ENCODE measurements at regions not wholly inside any gene's neighbourhood (a gene's known extent, or its start where the extent isn't known, plus 50 kb on each side); places are given as distances from the start of the nearest gene placed in this dataset.

DNA sequence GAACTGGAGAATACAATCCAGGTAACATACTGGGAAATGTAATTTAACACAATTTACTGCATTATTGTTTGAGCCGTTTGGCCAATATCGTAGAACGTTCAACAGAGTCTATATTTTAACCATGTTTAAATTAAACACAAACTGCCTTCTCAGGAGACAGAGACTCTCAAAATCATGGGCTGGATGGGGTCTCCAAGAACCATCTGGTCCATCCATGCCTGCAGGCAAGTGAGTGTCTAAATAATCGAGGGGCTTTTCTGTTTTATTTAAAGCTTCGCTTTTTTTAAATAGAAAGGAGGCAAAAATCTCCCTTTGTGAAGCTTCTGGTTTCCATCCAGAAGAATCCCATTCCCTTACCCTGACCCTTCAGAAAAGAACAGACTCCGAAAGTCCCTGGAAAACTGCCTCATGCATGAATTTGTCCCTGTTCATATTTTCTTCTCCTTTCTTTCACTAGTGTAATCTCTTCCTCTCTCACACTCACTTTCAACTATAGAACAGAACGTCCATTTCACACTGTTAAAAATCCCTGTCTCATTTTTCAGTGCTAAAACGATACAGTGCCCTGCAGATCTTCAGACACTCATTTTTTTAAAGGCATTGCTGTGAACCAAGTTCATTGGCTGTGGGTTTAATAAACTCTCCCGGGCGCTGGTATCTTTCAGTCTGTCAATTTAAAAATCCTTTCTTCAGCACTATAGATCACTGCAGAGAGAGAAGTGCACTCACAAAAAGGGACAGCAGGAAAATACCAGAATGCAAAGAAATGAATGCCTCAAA lies 111.4 kb upstream of the TOM1L1 start:
- no peaks in the 10 kb centered on the region for H3K4me1 Mint-ChIP-seq (ENCODE audit: low read depth)
- H3K27ac Mint-ChIP-seq = no peak overlapping the region
- H3K4me3 Mint-ChIP-seq = no peak overlapping the region
- H3K9me3 Mint-ChIP-seq = no peaks in the 10 kb centered on the region
- H3K36me3 Mint-ChIP-seq (ENCODE audit: low read depth) = no peaks in the 10 kb centered on the region
- H3K27me3 Mint-ChIP-seq (ENCODE audit: low read depth) = no peaks in the 10 kb centered on the region
- no peak for DNase-seq (ENCODE audit: low spot score)

DNA sequence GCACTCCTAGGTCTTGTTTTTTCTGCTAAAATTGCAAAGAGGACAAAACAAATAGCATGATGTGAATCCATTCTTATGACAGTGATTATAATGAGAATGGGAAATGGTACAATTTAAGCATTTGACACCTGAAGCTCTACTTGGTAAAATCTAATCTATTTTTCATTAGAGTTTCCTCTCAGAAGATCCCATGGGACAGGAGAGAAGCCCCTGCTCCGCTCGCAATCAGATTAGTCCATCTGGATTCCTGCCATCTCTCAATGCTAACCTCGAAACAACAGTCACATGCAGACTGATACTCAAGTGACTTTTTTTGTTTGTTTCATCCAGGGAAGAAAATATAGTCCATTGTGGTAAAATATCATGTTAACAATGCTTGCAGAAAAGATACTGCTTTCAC lies 107.4 kb upstream of the TOM1L1 start:
- H3K4me3 Mint-ChIP-seq = no peak overlapping the region
- H3K36me3 Mint-ChIP-seq (ENCODE audit: low read depth) = no peaks in the 10 kb centered on the region
- H3K9me3 Mint-ChIP-seq = no peaks in the 10 kb centered on the region
- H3K27ac Mint-ChIP-seq = no peak overlapping the region
- no peak for DNase-seq (ENCODE audit: low spot score)
- no peaks in the 10 kb centered on the region for H3K4me1 Mint-ChIP-seq (ENCODE audit: low read depth)
- H3K27me3 Mint-ChIP-seq (ENCODE audit: low read depth) = no peaks in the 10 kb centered on the region

- DNase-seq (ENCODE audit: low spot score) = no peak
- Mint-ChIP-seq H3K27ac (no peak overlapping the region), H3K36me3 (ENCODE audit: low read depth) (no peaks in the 10 kb centered on the region), H3K9me3 (peaks cover 2% of the 10 kb centered on the region), H3K4me1 (ENCODE audit: low read depth) (no peaks in the 10 kb centered on the region), H3K27me3 (ENCODE audit: low read depth) (no peaks in the 10 kb centered on the region), H3K4me3 (no peak overlapping the region)
Measured at GRCh38 chr17:54795046-54795445, 105.6 kb upstream of the TOM1L1 start.

DNA sequence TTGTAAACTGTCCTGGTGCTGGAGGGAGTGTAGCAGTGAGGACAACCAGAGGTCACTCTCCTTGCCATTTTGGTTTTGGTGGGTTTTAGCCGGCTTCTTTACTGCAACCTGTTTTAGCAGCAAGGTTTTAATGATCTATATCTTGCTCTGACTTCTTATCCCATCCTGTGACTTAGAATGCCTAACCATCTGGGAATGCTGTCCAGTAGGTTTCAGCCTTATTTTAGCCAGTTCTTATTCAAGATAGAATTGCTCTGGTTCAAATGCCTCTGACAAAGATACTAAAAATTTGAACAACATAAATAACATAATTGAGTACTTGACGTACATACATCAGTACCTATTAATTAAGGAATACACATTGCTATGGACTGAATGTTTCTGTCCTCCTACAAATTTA lies 93.3 kb upstream of the TOM1L1 start:
- no peak for DNase-seq (ENCODE audit: low spot score)
- H3K4me1 Mint-ChIP-seq (ENCODE audit: low read depth) = no peaks in the 10 kb centered on the region
- H3K27me3 Mint-ChIP-seq (ENCODE audit: low read depth) = no peaks in the 10 kb centered on the region
- H3K4me3 Mint-ChIP-seq = no peak overlapping the region
- H3K36me3 Mint-ChIP-seq (ENCODE audit: low read depth) = no peaks in the 10 kb centered on the region
- no peak overlapping the region for H3K27ac Mint-ChIP-seq
- no peaks in the 10 kb centered on the region for H3K9me3 Mint-ChIP-seq

DNA sequence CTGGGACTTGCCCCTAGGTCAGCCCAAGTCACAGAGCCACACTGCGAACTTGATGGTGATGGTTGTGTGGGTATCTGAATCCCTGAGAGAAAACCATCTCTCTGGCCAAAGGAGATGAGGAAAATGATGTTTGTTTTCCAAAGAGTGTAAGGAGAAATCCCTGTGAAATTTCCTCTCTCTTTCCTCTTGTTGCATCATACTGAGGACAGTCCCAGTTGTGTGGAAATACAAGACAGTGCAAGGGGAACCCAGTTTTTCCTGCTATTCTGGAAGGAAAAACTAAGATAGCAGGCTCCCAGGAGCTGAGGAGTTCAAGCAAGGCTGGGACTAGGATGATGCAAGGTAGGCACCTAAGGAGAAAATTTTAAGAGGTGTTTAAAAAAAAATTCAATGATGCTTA lies 86.8 kb upstream of the TOM1L1 start:
- Mint-ChIP-seq H3K4me1 (ENCODE audit: low read depth) (no peaks in the 10 kb centered on the region), H3K27me3 (ENCODE audit: low read depth) (no peaks in the 10 kb centered on the region), H3K4me3 (no peak overlapping the region), H3K36me3 (ENCODE audit: low read depth) (no peaks in the 10 kb centered on the region), H3K9me3 (no peaks in the 10 kb centered on the region), H3K27ac (no peak overlapping the region)
- DNase-seq (ENCODE audit: low spot score) = no peak

- H3K36me3 Mint-ChIP-seq (ENCODE audit: low read depth) = no peaks in the 10 kb centered on the region
- no peaks in the 10 kb centered on the region for H3K9me3 Mint-ChIP-seq
- no peak overlapping the region for H3K27ac Mint-ChIP-seq
- no peak for DNase-seq (ENCODE audit: low spot score)
- H3K4me1 Mint-ChIP-seq (ENCODE audit: low read depth) = no peaks in the 10 kb centered on the region
- no peak overlapping the region for H3K4me3 Mint-ChIP-seq
- no peaks in the 10 kb centered on the region for H3K27me3 Mint-ChIP-seq (ENCODE audit: low read depth)
Measured at GRCh38 chr17:54814371-54814770, 86.3 kb upstream of the TOM1L1 start.

DNA sequence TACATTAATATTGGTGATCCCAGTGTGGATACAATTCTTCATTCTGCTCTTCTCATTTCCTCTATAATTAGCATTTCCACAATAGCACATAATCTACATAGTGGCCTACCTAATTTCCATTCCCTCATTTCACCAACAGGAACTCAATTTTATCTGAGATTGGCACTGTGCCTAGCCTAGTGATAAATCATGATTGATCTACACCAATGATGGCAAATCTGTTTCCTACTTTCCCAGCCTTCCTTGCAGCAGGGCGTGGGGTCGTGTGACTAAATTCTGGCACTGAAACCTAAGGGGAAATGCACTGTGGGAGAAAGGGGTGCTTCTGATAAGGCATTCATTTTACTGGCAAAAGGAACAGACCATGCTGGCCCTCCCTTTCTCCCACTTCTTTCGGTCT lies 66.6 kb upstream of the TOM1L1 start:
- no peak overlapping the region for H3K27ac Mint-ChIP-seq
- no peak for DNase-seq (ENCODE audit: low spot score)
- H3K4me1 Mint-ChIP-seq (ENCODE audit: low read depth) = no peaks in the 10 kb centered on the region
- H3K36me3 Mint-ChIP-seq (ENCODE audit: low read depth) = no peaks in the 10 kb centered on the region
- H3K9me3 Mint-ChIP-seq = no peaks in the 10 kb centered on the region
- H3K4me3 Mint-ChIP-seq = no peak overlapping the region
- no peaks in the 10 kb centered on the region for H3K27me3 Mint-ChIP-seq (ENCODE audit: low read depth)

GRCh38 chr17:54835015-54835414 lies 65.6 kb upstream of the TOM1L1 start:
- H3K27ac Mint-ChIP-seq = no peak overlapping the region
- H3K36me3 Mint-ChIP-seq (ENCODE audit: low read depth) = no peaks in the 10 kb centered on the region
- H3K4me3 Mint-ChIP-seq = no peak overlapping the region
- H3K9me3 Mint-ChIP-seq = no peaks in the 10 kb centered on the region
- DNase-seq (ENCODE audit: low spot score) = no peak
- H3K27me3 Mint-ChIP-seq (ENCODE audit: low read depth) = no peaks in the 10 kb centered on the region
- no peaks in the 10 kb centered on the region for H3K4me1 Mint-ChIP-seq (ENCODE audit: low read depth)

GRCh38 chr17:54836723-54837462 lies 63.8 kb upstream of the TOM1L1 start:
- no peak for DNase-seq (ENCODE audit: low spot score)
- Mint-ChIP-seq H3K27ac (no peak overlapping the region), H3K4me3 (no peak overlapping the region), H3K4me1 (ENCODE audit: low read depth) (no peaks in the 10 kb centered on the region), H3K27me3 (ENCODE audit: low read depth) (no peaks in the 10 kb centered on the region), H3K36me3 (ENCODE audit: low read depth) (no peaks in the 10 kb centered on the region), H3K9me3 (no peaks in the 10 kb centered on the region)

- H3K27me3 Mint-ChIP-seq (ENCODE audit: low read depth) = no peaks in the 10 kb centered on the region
- no peak overlapping the region for H3K27ac Mint-ChIP-seq
- no peaks in the 10 kb centered on the region for H3K36me3 Mint-ChIP-seq (ENCODE audit: low read depth)
- no peaks in the 10 kb centered on the region for H3K4me1 Mint-ChIP-seq (ENCODE audit: low read depth)
- DNase-seq (ENCODE audit: low spot score) = no peak
- H3K4me3 Mint-ChIP-seq = no peak overlapping the region
- H3K9me3 Mint-ChIP-seq = no peaks in the 10 kb centered on the region
Measured at GRCh38 chr17:54838651-54839421, 61.8 kb upstream of the TOM1L1 start.

- no peaks in the 10 kb centered on the region for H3K4me1 Mint-ChIP-seq (ENCODE audit: low read depth)
- no peaks in the 10 kb centered on the region for H3K27me3 Mint-ChIP-seq (ENCODE audit: low read depth)
- H3K27ac Mint-ChIP-seq = no peak overlapping the region
- no peaks in the 10 kb centered on the region for H3K36me3 Mint-ChIP-seq (ENCODE audit: low read depth)
- DNase-seq (ENCODE audit: low spot score) = no peak
- H3K9me3 Mint-ChIP-seq = no peaks in the 10 kb centered on the region
- no peak overlapping the region for H3K4me3 Mint-ChIP-seq
Measured at GRCh38 chr17:54839447-54839846, 61.2 kb upstream of the TOM1L1 start.

DNA sequence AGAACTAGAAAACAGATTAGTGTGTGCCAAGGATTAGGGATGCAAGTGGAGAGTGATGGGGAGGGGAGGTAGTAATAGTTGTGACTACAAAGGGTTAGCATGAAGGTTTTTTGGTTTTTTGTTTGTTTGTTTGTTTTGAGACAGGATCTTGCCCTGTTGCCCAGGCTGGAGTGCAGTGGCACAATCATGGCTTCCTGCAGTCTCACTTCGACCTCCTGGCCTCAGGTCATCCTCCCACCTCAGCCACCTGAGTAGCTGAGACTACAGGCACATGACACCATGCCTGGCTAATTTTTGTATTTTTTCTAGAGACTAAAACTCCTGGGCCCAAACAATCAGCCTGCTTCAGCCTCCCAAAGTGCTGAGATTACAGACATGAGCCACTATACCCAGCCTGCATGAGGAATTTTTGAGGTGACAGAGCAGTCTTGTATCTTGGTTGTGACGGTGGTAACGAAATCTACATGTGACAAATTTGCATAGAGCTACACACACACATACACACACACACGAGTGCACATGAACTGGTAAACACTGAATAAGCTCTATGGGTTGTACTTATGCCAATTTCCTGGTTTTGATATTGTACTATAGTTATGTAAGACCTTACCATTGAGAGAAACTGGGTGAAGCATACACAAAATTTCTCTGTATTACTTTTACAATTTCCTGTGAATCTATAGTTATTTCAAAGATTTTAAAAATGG lies 59.6 kb upstream of the TOM1L1 start:
- Mint-ChIP-seq H3K4me3 (no peak overlapping the region), H3K36me3 (ENCODE audit: low read depth) (no peaks in the 10 kb centered on the region), H3K4me1 (ENCODE audit: low read depth) (no peaks in the 10 kb centered on the region), H3K9me3 (no peaks in the 10 kb centered on the region), H3K27ac (no peak overlapping the region), H3K27me3 (ENCODE audit: low read depth) (no peaks in the 10 kb centered on the region)
- no peak for DNase-seq (ENCODE audit: low spot score)

GRCh38 chr17:54841656-54842055 lies 59.0 kb upstream of the TOM1L1 start:
- no peaks in the 10 kb centered on the region for H3K9me3 Mint-ChIP-seq
- H3K4me1 Mint-ChIP-seq (ENCODE audit: low read depth) = no peaks in the 10 kb centered on the region
- H3K4me3 Mint-ChIP-seq = no peak overlapping the region
- H3K36me3 Mint-ChIP-seq (ENCODE audit: low read depth) = no peaks in the 10 kb centered on the region
- no peak overlapping the region for H3K27ac Mint-ChIP-seq
- no peaks in the 10 kb centered on the region for H3K27me3 Mint-ChIP-seq (ENCODE audit: low read depth)
- no peak for DNase-seq (ENCODE audit: low spot score)

GRCh38 chr17:54844233-54844632 lies 56.4 kb upstream of the TOM1L1 start:
- Mint-ChIP-seq H3K9me3 (no peaks in the 10 kb centered on the region), H3K4me1 (ENCODE audit: low read depth) (no peaks in the 10 kb centered on the region), H3K36me3 (ENCODE audit: low read depth) (no peaks in the 10 kb centered on the region), H3K4me3 (no peak overlapping the region), H3K27ac (no peak overlapping the region), H3K27me3 (ENCODE audit: low read depth) (no peaks in the 10 kb centered on the region)
- DNase-seq (ENCODE audit: low spot score) = no peak
